Adipocyte (in vitro differentiated cells): ENCODE measurements at regions not wholly inside any gene's neighbourhood (a gene's known extent, or its start where the extent isn't known, plus 50 kb on each side); places are given as distances from the start of the nearest gene placed in this dataset.

Experiments
- DNase-seq: peaks from one replicate; pipeline ENCODE4 v3.0.0-alpha.2; 2015; ENCODE audit warnings: low read depth
- H3K27me3 ChIP-seq: replicated peaks from 2 replicates; pipeline ENCODE4 v1.7.0; 2013; ENCODE audit warnings: mild to moderate bottlenecking, low read length, moderate library complexity; ENCODE audit not compliant: control insufficient read depth, insufficient read depth
- H3K36me3 ChIP-seq: 2 replicates; pipeline ENCODE4 v1.7.0; 2013; ENCODE audit warnings: low read length, mild to moderate bottlenecking, moderate library complexity; ENCODE audit not compliant: control insufficient read depth, insufficient read depth, severe bottlenecking
- H3K4me1 ChIP-seq: 2 replicates; pipeline ENCODE4 v1.7.0; 2013; ENCODE audit warnings: mild to moderate bottlenecking, low read length, moderate library complexity; ENCODE audit not compliant: control insufficient read depth, insufficient read depth
- H3K4me3 ChIP-seq: 2 replicates; pipeline ENCODE4 v1.7.0; 2013; ENCODE audit warnings: mild to moderate bottlenecking, low read length, moderate library complexity
- H3K9ac ChIP-seq: 2 replicates; pipeline ENCODE4 v1.7.0; 2013; ENCODE audit warnings: mild to moderate bottlenecking, low read length, moderate library complexity
- H3K9me3 ChIP-seq: 2 replicates; pipeline ENCODE4 v1.7.0; 2013; ENCODE audit warnings: mild to moderate bottlenecking, low read length, moderate library complexity; ENCODE audit not compliant: control insufficient read depth

GRCh38 chr18:57853864-57854263, 50.7 kb upstream of the ATP8B1 start:
- Histone ChIP-seq H3K4me3 (no peak overlapping the region), H3K27me3 (no peaks in the 10 kb centered on the region), H3K9me3 (no peaks in the 10 kb centered on the region), H3K36me3 (no peaks in the 10 kb centered on the region), H3K4me1 (no peaks in the 10 kb centered on the region), H3K9ac (no peak overlapping the region)
- DNase-seq: no peak

GRCh38 chr18:57853133-57853532, 50.0 kb upstream of the ATP8B1 start:
- Histone ChIP-seq H3K4me1 (no peaks in the 10 kb centered on the region), H3K4me3 (no peak overlapping the region), H3K9ac (no peak overlapping the region), H3K27me3 (no peaks in the 10 kb centered on the region), H3K36me3 (no peaks in the 10 kb centered on the region), H3K9me3 (no peaks in the 10 kb centered on the region)
- no peak for DNase-seq
